NCI-H2029 (cell line): ENCODE measurements at regions not wholly inside any gene's neighbourhood (a gene's known extent, or its start where the extent isn't known, plus 50 kb on each side); places are given as distances from the start of the nearest gene placed in this dataset.
"Not testable (repeated sequence)": the region's sequence is repeated elsewhere in the genome, so short reads cannot be mapped to it uniquely, and the experiment has no call there.

Experiments used
- DNase-seq: peaks from one replicate; lab custom pipeline; 2025; lab: John Stamatoyannopoulos, UW

DNA sequence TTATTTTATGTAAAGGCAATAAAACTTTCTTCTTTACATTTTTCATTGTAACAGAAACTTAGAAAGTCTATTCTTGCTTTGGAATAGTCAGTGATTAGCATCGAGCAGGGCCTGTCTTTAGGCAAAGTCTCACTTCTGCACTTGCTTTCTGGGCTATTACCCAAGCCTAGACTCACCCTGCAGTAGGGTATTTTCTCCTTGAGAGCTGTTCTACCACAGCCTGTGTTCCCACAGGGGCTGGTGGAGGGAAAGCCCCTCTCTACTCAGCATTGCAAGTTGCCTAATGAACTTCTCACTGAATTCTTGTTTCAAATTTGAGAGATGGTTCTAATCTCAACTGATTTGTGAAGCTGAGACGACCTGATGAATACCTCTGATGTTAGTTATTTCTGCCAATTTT is 111.7 kb upstream of the KLHL14 start:
- no peak for DNase-seq

DNA sequence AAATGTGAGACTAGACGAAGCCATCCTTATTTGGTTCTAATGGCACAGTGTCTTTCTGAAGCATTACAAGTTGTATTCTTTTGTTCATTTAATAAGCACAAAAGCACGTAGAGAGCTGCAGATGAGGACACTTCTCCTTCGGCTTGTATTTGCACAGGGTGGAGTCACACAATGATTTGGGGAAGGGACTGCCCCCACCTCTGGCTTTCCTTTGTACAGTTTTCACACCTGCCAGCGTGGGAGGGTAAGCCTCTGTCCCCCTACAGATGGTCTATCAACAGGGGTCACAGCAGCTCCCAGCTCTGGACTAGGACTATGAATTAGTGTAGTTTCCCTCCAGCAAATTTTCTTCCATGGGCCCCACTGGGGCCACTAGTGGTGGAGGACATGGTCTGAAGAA is 108.2 kb upstream of the KLHL14 start:
- peak; percentile 41 for DNase-seq

- no peak for DNase-seq
Measured at GRCh38 chr18:32879497-32879896, 106.7 kb upstream of the KLHL14 start.

GRCh38 chr18:32878436-32878835 is 105.6 kb upstream of the KLHL14 start:
- DNase-seq: no peak

DNA sequence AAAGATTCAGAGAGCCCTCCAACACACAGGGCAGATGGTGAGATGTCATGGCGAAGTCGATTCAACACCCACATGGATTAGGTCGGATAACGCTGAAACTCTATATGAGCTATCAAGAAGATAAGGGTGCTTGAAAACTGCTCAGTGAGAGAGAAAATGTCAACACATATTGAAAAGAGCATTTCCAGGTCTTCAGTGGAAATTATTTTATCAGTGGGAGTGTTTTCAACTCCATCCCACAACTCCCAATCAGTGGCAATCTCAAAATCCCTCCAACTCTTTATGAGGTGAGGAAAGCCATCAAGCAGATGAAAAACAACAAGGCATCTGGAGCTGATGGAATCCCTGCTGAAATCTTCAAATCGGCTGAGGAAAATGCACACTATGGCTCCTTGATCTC is 104.5 kb upstream of the KLHL14 start:
- peak; percentile 31 for DNase-seq

GRCh38 chr18:32875625-32876024 is 102.8 kb upstream of the KLHL14 start:
- no peak for DNase-seq

DNA sequence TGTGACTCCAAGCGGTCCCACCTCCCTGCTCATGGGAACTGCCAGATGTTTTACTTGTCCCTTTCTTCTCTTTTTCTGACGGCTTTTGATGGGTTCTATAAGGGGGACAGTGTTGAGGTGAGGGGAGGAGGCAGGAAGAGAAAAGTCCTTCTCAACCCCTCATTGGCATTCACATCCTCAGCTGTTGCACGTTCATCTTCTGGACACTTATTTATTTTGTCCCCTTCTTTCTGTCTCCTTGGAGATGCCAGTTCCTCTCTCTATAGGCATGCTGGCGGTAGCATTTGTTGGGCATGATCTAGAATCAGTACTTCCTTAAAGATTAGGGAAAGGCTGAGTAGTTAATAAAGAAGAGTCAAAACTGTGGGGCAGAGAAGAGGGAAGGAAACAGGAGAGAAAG is 99.0 kb upstream of the KLHL14 start:
- DNase-seq: no peak

- no peak for DNase-seq
Measured at GRCh38 chr18:32870611-32871010, 97.8 kb upstream of the KLHL14 start.

DNA sequence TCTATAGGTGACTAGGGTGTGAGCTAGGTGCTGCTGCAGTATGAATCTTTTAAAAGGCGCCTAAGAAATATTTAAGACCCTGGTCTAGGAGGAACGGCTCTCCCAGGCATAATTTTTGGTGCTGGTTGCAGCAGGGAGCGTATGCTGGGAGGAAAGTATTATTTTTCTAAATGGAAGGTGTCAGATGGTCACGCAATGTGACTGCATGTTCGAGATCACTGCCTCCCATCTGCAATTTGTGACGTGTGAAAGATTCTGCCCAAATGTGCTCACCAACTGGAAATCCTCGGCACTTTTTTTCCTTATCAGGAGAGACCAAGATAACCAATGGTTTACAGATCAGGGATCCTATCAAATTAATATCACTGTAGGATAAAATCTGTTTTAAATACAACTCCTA is 95.6 kb upstream of the KLHL14 start:
- no peak for DNase-seq

DNA sequence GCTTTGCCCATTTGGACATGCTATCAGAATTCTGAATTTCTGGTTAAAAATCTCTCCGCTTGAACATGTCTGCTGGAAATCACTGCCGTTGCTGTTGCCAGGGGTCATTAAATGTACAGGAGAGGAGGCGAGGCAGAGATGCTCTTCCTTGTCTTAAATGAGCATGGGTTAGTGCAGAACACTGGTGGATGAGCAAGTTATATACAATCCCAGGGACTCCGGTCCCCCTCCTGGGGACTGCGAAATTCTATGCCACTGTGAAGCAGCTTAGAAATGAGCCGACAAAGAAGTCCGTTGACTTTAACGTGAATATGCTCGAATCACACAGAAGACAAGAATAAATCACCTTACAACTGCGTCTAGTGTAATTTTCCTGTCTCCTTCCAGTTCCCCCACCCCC is 95.1 kb upstream of the KLHL14 start:
- DNase-seq: no peak

DNA sequence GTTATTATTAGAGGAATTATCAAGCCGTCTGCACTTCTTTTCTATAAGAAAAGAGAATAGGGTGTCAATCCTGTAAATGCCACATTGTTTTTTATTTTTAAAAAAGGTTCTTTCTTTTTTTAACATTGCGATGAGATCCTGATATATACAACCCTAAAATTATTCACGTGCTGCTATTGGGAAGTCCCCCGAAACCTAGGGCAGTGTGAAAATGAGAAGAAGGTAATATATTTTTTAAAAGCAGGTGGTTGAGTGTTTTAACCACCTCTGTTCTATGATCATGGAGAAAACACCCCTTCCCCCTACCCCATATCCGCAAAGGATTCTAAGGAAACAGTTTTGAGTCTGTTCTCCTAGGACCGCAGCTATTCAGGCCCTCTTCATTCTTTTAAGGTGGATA is 94.5 kb upstream of the KLHL14 start:
- no peak for DNase-seq

- DNase-seq: not testable (repeated sequence)
Measured at GRCh38 chr18:32862031-32862430, 89.2 kb upstream of the KLHL14 start.

DNA sequence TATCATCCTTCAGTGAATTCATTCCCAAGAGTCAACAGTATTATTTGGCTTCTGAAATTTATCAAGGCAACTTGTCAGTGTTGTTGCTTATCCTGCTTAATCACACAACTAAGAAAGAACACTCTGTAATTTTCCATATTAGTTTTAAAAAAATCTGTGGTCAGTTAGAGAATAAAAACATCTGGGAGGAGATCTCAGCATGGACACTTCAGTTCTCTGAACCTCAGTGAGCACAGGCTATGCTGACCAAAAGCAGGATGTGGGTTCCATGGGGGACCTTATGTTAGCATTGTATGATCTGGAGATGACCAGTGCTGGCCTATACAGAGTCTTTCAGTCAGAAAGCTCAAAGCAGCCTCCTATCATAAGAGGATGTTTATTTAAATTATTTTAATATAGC is 79.1 kb upstream of the KLHL14 start:
- DNase-seq: no peak

- no peak for DNase-seq
Measured at GRCh38 chr18:32848826-32849225, 76.0 kb upstream of the KLHL14 start.

GRCh38 chr18:32847691-32848090 is 74.9 kb upstream of the KLHL14 start:
- DNase-seq: no peak

GRCh38 chr18:32846896-32847295 is 74.1 kb upstream of the KLHL14 start:
- DNase-seq: no peak

DNA sequence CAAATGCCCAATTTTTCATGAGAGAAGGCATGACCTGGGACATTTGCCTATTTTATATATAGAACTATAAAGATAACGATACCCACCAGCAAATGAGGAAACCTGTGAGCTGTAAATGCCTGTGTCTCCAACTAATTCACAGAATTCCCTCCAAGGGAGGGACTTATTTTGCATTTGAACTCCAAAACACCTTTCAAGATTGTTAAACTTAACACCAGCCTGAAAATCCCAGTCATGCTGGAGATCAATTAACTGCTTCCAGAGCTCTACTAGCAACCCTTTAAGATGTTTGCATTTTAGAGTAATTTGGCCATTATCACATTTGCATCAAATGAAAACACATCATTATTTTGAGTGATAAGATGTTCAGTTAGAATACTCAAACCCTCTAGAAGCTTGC is 68.1 kb upstream of the KLHL14 start:
- DNase-seq: no peak

DNA sequence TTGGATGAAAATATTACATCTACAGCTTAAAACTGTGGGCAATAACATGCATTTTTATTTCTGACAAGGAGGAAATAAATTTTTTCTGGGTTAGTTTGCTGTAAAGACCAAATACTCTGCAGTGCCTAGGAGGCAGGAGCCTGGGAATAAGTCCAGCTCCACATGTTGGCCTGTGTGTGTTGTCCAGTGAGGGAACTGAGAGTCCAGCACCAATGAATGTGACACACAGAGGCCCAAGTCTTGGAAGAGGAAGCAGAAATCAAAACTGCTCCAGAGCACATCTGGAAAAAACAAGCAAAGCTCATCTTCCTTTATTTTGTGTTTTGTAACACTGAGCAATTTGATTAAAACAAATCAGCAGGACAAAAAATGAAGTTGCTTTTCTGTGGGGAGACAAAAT is 63.1 kb upstream of the KLHL14 start:
- DNase-seq: no peak

DNA sequence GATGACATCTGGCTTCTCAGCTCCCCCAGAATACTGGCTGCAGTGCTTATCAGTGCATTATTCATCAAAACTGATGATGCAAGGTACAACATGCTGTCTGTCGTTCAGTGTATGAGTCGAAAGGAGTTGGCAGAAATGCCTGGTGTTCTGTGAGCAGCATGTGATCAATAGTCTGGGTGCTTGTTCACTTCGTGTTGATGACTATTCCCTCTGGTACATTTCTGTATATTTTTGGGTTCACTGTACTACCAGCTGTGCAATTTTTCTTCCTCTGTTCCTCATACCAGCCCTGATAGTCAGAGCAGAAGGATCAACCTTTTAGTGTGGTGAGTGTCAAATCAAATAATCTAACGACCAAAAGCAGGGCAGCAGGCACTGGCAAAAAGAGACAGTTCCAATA is 59.0 kb upstream of the KLHL14 start:
- DNase-seq: no peak

GRCh38 chr18:32823226-32823625 is 50.4 kb upstream of the KLHL14 start:
- no peak for DNase-seq
